Right lobe of liver (tissue), 4 donors: ENCODE measurements at regions not wholly inside any gene's neighbourhood (a gene's known extent, or its start where the extent isn't known, plus 50 kb on each side); places are given as distances from the start of the nearest gene placed in this dataset.

Source experiments
- POLR2A ChIP-seq: fragments of 450-650 bp; IDR thresholded peaks from one replicate; pipeline ENCODE4 v1.6.1; 2017; ENCODE audit warnings: antibody characterized with exemption, mild to moderate bottlenecking
- TF ChIP-seq, protein P1 (sequence below), 4 donors: fragments of 200-600 bp in 3 of 4; fragments of 450-650 bp in 1 of 4; IDR thresholded peaks; one replicate each; pipeline versions ENCODE4 v1.5.1 to v1.8.0; 2016 to 2022; ENCODE audit warnings: antibody characterized with exemption in 4 of 4, mild to moderate bottlenecking in 2 of 4
- donor health status: DM: no; HTN: no; CAD: no.
- donor health status: DM: no; HTN: no; CAD: no.
- donor health status: DM: no; HTN: yes; CAD: no.

DNA sequence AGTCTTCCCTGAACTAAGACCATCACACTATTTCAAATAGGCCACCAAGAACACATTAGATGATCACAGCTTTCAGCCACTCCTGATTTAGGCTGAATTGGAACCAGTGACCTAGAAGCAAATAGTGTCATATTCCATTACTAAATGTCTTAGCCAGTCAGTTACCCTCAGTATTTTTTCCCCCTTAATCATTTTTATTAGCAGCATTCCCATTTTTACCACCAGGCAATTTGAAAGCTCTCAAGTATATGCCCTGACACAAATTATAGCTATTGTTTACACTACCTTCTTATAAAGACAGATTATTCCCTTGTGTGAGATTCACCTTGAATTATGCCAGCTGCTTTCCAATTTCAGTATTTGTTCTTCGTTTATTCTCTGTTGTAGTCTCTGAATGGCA lies 1146.9 kb downstream of the PDHA2 start:
- TF ChIP-seq, protein P1, sequence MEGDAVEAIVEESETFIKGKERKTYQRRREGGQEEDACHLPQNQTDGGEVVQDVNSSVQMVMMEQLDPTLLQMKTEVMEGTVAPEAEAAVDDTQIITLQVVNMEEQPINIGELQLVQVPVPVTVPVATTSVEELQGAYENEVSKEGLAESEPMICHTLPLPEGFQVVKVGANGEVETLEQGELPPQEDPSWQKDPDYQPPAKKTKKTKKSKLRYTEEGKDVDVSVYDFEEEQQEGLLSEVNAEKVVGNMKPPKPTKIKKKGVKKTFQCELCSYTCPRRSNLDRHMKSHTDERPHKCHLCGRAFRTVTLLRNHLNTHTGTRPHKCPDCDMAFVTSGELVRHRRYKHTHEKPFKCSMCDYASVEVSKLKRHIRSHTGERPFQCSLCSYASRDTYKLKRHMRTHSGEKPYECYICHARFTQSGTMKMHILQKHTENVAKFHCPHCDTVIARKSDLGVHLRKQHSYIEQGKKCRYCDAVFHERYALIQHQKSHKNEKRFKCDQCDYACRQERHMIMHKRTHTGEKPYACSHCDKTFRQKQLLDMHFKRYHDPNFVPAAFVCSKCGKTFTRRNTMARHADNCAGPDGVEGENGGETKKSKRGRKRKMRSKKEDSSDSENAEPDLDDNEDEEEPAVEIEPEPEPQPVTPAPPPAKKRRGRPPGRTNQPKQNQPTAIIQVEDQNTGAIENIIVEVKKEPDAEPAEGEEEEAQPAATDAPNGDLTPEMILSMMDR (IDR thresholded peaks at IDR 0.05), result no peak
- TF ChIP-seq POLR2A, result no peak
